AG10803 (cell line): ENCODE measurements at regions not wholly inside any gene's neighbourhood (a gene's known extent, or its start where the extent isn't known, plus 50 kb on each side); places are given as distances from the start of the nearest gene placed in this dataset.
"Not testable (repeated sequence)": the region's sequence is repeated elsewhere in the genome, so short reads cannot be mapped to it uniquely, and the experiment has no call there.

Source experiments
- DNase-seq: peaks from one replicate; pipeline ENCODE4 v3.0.0; 2010; ENCODE audit warnings: low read depth
- H3K4me3 ChIP-seq: 2 replicates; pipeline ENCODE4 v1.5.1; 2011; ENCODE audit warnings: mild to moderate bottlenecking, low read length, control low read depth
- TF ChIP-seq, protein P1 (sequence below): conservative IDR thresholded peaks from 2 replicates; pipeline ENCODE4 v1.5.1; 2011; ENCODE audit warnings: mild to moderate bottlenecking, low read length, control low read depth, inconsistent platforms

DNA sequence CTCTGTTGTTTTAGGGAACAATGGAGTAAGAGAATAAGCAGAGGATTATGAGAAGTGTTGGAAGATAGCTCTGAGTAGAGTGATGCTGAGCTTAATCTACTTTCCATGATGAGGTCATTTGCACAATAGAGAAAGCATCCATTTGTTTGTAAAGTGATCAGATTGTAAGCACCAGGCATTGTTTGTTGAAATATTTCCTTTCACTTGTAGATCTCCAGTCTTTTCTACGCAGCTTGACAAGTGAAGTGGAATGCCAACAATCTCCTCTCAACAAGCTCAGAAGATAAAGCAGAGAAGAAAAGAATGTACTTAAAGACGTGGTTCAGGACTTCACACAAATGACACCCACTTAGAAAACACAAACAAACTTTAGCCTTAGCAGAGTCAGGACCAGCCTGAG, 80.1 kb upstream of the MARCKS start:
- no peak overlapping the region for H3K4me3 ChIP-seq
- no peak for DNase-seq
- TF ChIP-seq, protein P1, sequence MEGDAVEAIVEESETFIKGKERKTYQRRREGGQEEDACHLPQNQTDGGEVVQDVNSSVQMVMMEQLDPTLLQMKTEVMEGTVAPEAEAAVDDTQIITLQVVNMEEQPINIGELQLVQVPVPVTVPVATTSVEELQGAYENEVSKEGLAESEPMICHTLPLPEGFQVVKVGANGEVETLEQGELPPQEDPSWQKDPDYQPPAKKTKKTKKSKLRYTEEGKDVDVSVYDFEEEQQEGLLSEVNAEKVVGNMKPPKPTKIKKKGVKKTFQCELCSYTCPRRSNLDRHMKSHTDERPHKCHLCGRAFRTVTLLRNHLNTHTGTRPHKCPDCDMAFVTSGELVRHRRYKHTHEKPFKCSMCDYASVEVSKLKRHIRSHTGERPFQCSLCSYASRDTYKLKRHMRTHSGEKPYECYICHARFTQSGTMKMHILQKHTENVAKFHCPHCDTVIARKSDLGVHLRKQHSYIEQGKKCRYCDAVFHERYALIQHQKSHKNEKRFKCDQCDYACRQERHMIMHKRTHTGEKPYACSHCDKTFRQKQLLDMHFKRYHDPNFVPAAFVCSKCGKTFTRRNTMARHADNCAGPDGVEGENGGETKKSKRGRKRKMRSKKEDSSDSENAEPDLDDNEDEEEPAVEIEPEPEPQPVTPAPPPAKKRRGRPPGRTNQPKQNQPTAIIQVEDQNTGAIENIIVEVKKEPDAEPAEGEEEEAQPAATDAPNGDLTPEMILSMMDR: no peak

DNA sequence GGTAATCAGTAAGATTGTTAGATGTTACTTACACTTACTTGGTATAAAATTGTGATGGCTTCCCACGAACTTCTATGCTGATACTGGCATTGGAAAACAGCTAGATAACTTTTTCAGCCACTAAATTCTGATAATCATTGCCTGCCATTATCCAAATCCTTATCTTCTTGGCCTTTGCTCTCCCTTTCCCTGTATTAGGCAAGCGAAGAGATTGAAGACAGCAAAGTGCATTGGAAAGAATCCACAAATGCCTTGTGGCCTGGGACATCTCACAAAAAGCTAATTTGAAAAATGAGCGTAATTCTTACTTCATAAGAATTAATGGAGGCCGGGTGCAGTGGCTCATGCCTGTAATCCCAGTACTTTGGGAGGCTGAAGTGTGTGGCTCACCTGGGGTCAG, 79.5 kb upstream of the MARCKS start:
- DNase-seq: no peak
- no peak overlapping the region for H3K4me3 ChIP-seq
- TF ChIP-seq, protein P1: no peak

DNA sequence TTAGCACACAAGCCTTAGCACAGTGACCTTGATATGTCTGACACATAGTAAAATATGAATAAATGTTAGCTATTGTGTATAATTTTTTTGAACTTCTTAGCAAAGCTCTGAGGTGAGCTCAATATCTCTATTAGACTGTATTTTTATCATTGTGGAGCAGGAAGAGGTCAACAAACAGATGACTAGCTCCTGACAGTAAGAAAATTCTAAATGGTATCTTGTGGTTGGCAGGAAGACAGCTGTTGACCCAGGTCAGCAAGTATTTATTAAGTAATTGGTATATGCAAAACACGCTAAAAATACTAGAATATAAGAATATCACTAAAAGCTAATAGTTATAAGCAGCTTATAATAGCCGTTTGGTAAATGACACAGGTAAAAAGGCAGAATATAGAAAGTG, 77.5 kb upstream of the MARCKS start:
- TF ChIP-seq, protein P1: no peak
- no peak overlapping the region for H3K4me3 ChIP-seq
- no peak for DNase-seq

DNA sequence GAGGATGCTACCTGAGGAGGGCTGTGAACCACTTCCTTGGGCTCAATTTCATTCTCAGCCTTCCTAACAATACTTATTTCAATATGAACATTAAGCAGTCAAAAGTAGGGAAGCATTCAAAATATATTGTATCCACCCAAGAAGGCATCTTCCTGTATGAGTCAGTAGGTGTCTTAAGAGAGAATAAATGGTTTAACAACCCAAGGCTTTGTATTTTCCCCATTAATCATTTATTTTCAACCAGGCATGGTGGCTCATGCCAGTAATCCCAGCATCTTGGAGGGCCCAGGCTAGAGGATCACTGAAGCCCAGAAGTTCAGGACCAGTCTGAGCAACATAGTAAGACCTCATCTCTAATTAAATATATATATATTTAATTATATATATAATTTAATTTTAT, 74.5 kb upstream of the MARCKS start:
- DNase-seq: no peak
- TF ChIP-seq, protein P1: no peak
- H3K4me3 ChIP-seq: no peak overlapping the region

DNA sequence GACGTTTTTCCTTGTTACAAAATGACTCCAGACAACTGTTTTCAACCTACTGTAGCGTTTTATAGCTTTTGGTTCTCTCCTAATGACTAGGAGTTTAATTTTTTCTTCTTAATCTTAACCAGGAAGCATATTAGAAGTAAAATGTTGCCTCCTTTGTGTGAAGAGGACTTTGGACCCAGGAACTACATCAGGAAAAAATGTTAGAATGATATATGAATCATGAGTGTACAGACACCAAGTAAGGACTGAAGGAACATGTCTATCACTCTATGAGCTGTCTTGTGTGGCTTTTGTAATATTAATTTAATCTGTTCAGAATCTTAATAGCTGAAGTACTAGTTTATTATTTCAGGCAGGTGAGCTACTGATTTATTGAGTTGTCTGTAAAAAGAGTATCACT, 71.0 kb upstream of the MARCKS start:
- TF ChIP-seq, protein P1: no peak
- DNase-seq: no peak
- no peak overlapping the region for H3K4me3 ChIP-seq

DNA sequence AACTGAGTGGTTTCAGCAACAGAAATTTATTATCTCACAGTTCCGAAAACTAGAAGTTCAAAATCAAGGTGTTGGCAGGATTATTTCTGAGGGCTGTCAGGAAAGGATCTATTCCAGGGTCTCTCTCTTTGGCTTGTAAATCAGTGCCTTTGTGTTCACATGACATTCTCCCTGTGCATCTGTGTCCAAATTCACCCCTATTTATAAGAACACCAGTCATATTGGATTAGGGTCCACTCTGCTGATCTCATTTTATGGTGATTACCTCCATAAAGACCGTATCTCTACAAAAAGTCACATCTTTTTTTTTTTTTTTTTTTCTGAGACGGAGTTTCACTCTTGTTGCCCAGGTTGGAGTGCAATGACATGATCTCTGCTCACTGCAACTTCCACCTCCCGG, 68.6 kb upstream of the MARCKS start:
- DNase-seq: no peak
- H3K4me3 ChIP-seq: no peak overlapping the region
- TF ChIP-seq, protein P1: no peak

DNA sequence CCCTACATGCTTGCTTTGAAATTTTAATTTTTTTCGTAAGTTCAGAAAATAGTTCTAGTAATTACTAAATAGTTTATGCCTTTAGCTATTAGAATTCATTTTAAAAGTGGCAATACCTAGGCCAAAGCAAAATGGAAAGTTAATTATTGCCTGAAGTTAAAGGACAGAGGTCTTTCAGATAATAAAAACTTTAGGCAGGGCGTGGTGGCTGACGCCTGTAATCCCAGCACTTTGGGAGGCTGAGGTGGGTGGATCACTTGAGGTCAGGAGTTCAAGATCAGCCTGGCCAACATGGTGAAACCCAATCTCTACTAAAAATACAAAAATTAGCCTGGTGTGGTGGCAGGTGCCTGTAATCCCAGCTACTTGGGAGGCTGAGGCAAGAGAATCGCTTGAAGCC, 65.9 kb upstream of the MARCKS start:
- not testable (repeated sequence) for H3K4me3 ChIP-seq, DNase-seq

DNA sequence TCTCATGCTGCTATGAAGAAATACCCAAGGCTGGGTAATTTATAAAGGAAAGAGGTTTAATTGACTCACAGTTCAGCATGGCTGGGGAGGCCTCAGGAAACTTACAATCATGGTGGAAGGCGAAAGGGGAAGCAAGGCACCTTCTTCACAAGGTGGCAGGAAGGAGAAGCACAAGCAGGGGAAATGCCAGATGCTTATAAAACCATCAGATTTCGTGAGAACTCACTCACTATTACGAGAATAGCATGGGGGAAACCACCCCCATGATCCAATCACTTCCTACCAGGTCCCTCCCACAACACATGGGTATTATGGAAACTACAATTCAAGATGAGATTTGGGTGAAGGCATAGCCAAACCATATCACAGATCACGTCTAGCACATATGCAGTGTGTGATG, 61.8 kb upstream of the MARCKS start:
- not testable (repeated sequence) for DNase-seq, H3K4me3 ChIP-seq

DNA sequence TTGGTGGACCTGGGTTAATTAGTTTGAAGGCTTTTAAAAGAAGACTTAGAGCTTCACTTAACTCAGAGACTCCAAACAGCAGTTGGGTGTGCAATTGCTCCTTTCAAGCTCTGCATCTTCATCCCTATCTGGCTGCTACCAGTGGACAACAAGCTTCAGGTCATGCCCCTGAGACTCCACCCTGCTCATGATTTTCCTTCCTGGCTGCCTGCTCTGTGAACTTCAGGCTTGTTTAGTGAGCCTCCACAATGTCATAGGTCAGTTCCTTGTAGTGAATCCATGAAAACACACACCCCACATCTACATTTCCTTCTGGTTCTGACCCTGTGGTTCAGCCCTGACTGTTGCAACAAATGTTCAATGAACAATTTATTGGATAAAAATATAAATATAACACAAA, 61.1 kb upstream of the MARCKS start:
- TF ChIP-seq, protein P1: no peak
- DNase-seq: no peak
- H3K4me3 ChIP-seq: no peak overlapping the region
